ENCODE measurements at regions not wholly inside any gene's neighbourhood (a gene's known extent, or its start where the extent isn't known, plus 50 kb on each side); places are given as distances from the start of the nearest gene placed in this dataset.

GRCh38 chr3:157794771-157795170 lies 291.6 kb upstream of the VEPH1 start:
- ATAC-seq (replicated peaks) (no peak), DNase-seq (no peak)
- Mint-ChIP-seq H3K4me1 (ENCODE audit: low read depth in 2 of 2) (no peaks in the 10 kb centered on the region), H3K27ac (no peak overlapping the region), H3K4me3 (no peak overlapping the region), H3K27me3 (no peaks in the 10 kb centered on the region), H3K9me3 (peaks cover 0 to 3% of the 10 kb centered on the region in 2 donors), H3K36me3 (ENCODE audit: insufficient read depth) (no peaks in the 10 kb centered on the region)

GRCh38 chr3:157793745-157794144 lies 290.5 kb upstream of the VEPH1 start:
- no peaks in the 10 kb centered on the region for H3K27me3 Mint-ChIP-seq
- no peak overlapping the region for H3K4me3 Mint-ChIP-seq
- no peak for DNase-seq
- H3K4me1 Mint-ChIP-seq (ENCODE audit: low read depth in 2 of 2): no peaks in the 10 kb centered on the region
- H3K36me3 Mint-ChIP-seq (ENCODE audit: insufficient read depth): no peaks in the 10 kb centered on the region
- H3K9me3 Mint-ChIP-seq: peaks cover 0 to 1% of the 10 kb centered on the region in 2 donors
- no peak overlapping the region for H3K27ac Mint-ChIP-seq
- no peak for ATAC-seq (replicated peaks)

DNA sequence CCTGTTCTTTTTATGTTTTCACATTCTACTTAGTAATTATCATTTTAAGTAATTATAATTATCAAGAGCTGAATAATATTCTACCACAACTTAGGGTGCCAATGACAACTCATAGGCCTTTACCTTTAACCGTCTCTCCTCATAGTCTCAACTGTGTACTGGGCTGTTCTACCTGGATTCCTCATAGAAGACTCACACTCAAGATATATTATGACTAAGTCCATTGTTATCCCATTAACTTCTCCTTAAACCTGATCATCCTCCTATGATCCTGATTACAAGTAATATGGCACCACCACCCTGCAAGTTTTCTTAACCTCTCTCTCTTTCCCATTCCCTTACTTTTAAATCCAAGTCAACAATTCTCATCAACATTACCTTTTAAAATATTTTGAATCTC lies 285.9 kb upstream of the VEPH1 start:
- H3K9me3 Mint-ChIP-seq: peaks cover 4 to 11% of the 10 kb centered on the region in 2 donors
- no peaks in the 10 kb centered on the region for H3K4me1 Mint-ChIP-seq (ENCODE audit: low read depth in 2 of 2)
- H3K36me3 Mint-ChIP-seq (ENCODE audit: insufficient read depth): no peaks in the 10 kb centered on the region
- H3K27me3 Mint-ChIP-seq: no peaks in the 10 kb centered on the region
- H3K4me3 Mint-ChIP-seq: no peak overlapping the region
- ATAC-seq (replicated peaks): no peak
- H3K27ac Mint-ChIP-seq: no peak overlapping the region
- no peak for DNase-seq

- no peak for DNase-seq
These were observed 283.4 kb upstream of the VEPH1 start for GRCh38 chr3:157786618-157787017.

DNA sequence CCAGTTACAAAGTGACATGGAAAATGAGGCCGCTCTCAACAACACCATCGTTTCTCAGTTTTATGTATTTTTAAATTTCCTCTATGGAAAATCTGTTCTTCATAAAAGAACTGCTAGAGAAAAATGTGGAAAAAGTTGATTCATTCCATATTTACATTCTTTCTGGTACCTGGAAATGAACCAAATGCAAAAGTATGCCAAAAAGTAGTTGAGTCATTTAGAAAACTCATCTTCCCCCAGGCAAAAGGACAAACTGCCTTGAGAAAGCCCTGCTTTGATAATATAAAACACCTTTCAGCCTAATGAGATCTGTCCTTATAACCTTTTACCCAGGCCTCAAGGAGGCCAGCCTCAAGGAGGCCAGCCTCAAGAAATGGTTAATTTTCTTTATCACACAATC lies 283.0 kb upstream of the VEPH1 start:
- no peak overlapping the region for H3K27ac Mint-ChIP-seq
- no peaks in the 10 kb centered on the region for H3K36me3 Mint-ChIP-seq (ENCODE audit: insufficient read depth)
- H3K4me3 Mint-ChIP-seq: no peak overlapping the region
- H3K4me1 Mint-ChIP-seq (ENCODE audit: low read depth in 2 of 2): no peaks in the 10 kb centered on the region
- peaks cover 8 to 11% of the 10 kb centered on the region in 2 donors for H3K9me3 Mint-ChIP-seq
- DNase-seq (no peak), ATAC-seq (replicated peaks) (no peak)
- no peaks in the 10 kb centered on the region for H3K27me3 Mint-ChIP-seq

More at GRCh38 chr3:157786618-157787017, 283.4 kb upstream of the VEPH1 start:
- Mint-ChIP-seq H3K4me3 (no peak overlapping the region), H3K27me3 (no peaks in the 10 kb centered on the region), H3K4me1 (ENCODE audit: low read depth in 2 of 2) (no peaks in the 10 kb centered on the region), H3K9me3 (peaks cover 7 to 11% of the 10 kb centered on the region in 2 donors), H3K36me3 (ENCODE audit: insufficient read depth) (no peaks in the 10 kb centered on the region), H3K27ac (no peak overlapping the region)
- no peak for ATAC-seq (replicated peaks)

GRCh38 chr3:157785102-157785826 lies 282.0 kb upstream of the VEPH1 start:
- Mint-ChIP-seq H3K27ac (no peak overlapping the region), H3K9me3 (peaks cover 8 to 11% of the 10 kb centered on the region in 2 donors), H3K27me3 (no peaks in the 10 kb centered on the region), H3K36me3 (ENCODE audit: insufficient read depth) (no peaks in the 10 kb centered on the region), H3K4me1 (ENCODE audit: low read depth in 2 of 2) (no peaks in the 10 kb centered on the region), H3K4me3 (no peak overlapping the region)
- no peak for DNase-seq
- no peak for ATAC-seq (replicated peaks)

DNA sequence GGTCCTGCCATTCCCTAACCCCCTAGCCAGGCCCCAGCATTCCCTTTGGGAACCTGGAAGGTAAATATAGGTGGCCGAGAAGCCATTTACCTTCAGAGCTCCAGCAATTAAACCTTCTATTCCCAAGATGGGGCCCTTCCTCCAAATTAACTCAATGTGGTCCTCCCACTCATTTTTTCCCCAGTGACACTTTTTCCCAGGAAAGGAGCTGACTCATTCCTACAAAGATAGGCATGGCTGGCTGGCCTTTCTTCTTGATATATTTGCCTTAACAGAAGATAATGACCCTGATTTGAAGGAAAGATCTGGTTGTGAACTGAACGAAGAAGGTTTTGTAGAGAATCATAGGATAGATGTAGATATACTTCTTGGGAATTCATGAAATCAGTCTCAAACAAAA lies 279.0 kb upstream of the VEPH1 start:
- Mint-ChIP-seq H3K27me3 (no peaks in the 10 kb centered on the region), H3K9me3 (peaks cover 4 to 12% of the 10 kb centered on the region in 2 donors), H3K4me1 (ENCODE audit: low read depth in 2 of 2) (no peaks in the 10 kb centered on the region), H3K27ac (no peak overlapping the region), H3K36me3 (ENCODE audit: insufficient read depth) (no peaks in the 10 kb centered on the region), H3K4me3 (no peak overlapping the region)
- no peak for DNase-seq
- no peak for ATAC-seq (replicated peaks)

GRCh38 chr3:157776861-157777260 lies 273.6 kb upstream of the VEPH1 start:
- Mint-ChIP-seq H3K4me3 (no peak overlapping the region), H3K9me3 (peaks cover 1 to 18% of the 10 kb centered on the region in 2 donors), H3K27me3 (no peaks in the 10 kb centered on the region), H3K27ac (no peak overlapping the region), H3K4me1 (ENCODE audit: low read depth in 2 of 2) (no peaks in the 10 kb centered on the region), H3K36me3 (ENCODE audit: insufficient read depth) (no peaks in the 10 kb centered on the region)
- DNase-seq (no peak), ATAC-seq (replicated peaks) (no peak)

DNA sequence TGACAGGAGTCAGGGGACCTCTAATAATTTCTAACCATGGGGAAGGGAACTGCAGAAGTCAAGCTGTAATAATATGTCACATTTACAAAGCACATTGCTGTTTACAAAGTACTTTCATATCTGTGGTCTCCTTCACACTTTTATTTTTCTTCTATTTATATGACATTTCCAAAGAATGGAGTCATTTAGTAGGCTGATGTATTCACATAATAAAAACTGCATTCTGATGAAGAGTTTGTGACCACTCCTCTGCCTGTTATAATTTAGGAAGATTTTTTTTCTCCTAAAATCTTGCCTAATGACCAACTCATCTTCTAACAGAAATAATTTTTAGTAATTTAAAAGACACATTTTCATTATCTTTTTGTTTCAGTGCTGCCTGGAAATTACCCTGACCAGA lies 272.2 kb upstream of the VEPH1 start:
- H3K4me3 Mint-ChIP-seq: no peak overlapping the region
- H3K4me1 Mint-ChIP-seq (ENCODE audit: low read depth in 2 of 2): no peaks in the 10 kb centered on the region
- no peak for ATAC-seq (replicated peaks)
- H3K9me3 Mint-ChIP-seq: peaks cover 0 to 18% of the 10 kb centered on the region in 2 donors
- no peaks in the 10 kb centered on the region for H3K27me3 Mint-ChIP-seq
- H3K36me3 Mint-ChIP-seq (ENCODE audit: insufficient read depth): no peaks in the 10 kb centered on the region
- H3K27ac Mint-ChIP-seq: no peak overlapping the region
- DNase-seq: no peak

GRCh38 chr3:157769378-157769777 lies 266.2 kb upstream of the VEPH1 start:
- Mint-ChIP-seq H3K27me3 (no peaks in the 10 kb centered on the region), H3K4me3 (no peak overlapping the region)

DNA sequence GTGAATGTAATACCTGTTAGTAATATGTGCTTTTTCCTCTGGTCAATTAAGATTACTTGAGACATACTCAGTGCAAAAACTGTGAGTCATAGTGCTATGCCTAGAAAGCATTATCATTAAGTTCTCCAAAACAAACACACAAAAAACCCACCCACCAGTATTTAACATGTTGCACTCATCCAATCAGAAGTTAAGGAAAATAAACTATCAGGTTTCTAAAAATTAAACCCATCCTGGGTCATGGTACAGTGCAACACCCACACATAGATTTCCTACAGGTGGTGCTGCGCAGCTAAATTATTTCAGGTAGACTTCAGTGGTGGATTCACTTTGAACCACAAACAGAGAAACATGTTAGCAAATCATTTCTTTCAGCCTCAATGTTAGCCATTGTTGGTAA lies 264.4 kb upstream of the VEPH1 start:
- H3K4me1 Mint-ChIP-seq (ENCODE audit: low read depth in 2 of 2): no peaks in the 10 kb centered on the region
- H3K4me3 Mint-ChIP-seq: no peak overlapping the region
- H3K9me3 Mint-ChIP-seq: peaks cover 0 to 1% of the 10 kb centered on the region in 2 donors
- ATAC-seq (replicated peaks) (no peak), DNase-seq (no peak)
- H3K36me3 Mint-ChIP-seq (ENCODE audit: insufficient read depth): no peaks in the 10 kb centered on the region
- H3K27ac Mint-ChIP-seq: no peak overlapping the region
- H3K27me3 Mint-ChIP-seq: no peaks in the 10 kb centered on the region

More at GRCh38 chr3:157769378-157769777, 266.2 kb upstream of the VEPH1 start:
- peaks cover under 1 to 1% of the 10 kb centered on the region in 2 donors for H3K9me3 Mint-ChIP-seq
- no peak for DNase-seq
- ATAC-seq (replicated peaks): no peak
- no peak overlapping the region for H3K27ac Mint-ChIP-seq
- no peaks in the 10 kb centered on the region for H3K36me3 Mint-ChIP-seq (ENCODE audit: insufficient read depth)
- no peaks in the 10 kb centered on the region for H3K4me1 Mint-ChIP-seq (ENCODE audit: low read depth in 2 of 2)

DNA sequence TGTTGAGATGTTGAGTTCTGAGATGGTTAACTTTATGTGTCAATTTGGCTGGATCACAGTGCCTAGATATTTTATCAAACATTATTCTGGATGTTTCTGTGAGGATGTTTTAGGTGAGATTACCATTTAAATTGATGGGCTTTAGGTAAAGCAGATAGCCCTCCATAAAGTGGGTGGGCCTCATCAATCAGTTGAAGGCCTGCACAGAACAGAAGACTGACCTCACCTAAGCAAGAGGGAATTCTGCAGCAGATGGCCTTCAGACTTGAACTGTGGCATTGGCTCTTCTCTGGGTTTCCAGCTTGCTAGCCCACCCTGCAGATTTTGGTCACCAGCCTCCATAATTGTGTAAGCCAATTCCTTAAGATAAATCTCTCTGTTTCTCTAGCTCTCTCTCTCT lies 260.4 kb upstream of the VEPH1 start:
- no peaks in the 10 kb centered on the region for H3K36me3 Mint-ChIP-seq (ENCODE audit: insufficient read depth)
- H3K27ac Mint-ChIP-seq: no peak overlapping the region
- DNase-seq (no peak), ATAC-seq (replicated peaks) (no peak)
- H3K27me3 Mint-ChIP-seq: no peaks in the 10 kb centered on the region
- H3K4me1 Mint-ChIP-seq (ENCODE audit: low read depth in 2 of 2): no peaks in the 10 kb centered on the region
- H3K9me3 Mint-ChIP-seq: peaks cover 0 to 1% of the 10 kb centered on the region in 2 donors
- H3K4me3 Mint-ChIP-seq: no peak overlapping the region

GRCh38 chr3:157759311-157759710 lies 256.1 kb upstream of the VEPH1 start:
- no peak for DNase-seq
- H3K36me3 Mint-ChIP-seq (ENCODE audit: insufficient read depth): no peaks in the 10 kb centered on the region
- no peak overlapping the region for H3K4me3 Mint-ChIP-seq
- no peaks in the 10 kb centered on the region for H3K4me1 Mint-ChIP-seq (ENCODE audit: low read depth in 2 of 2)
- no peak overlapping the region for H3K27ac Mint-ChIP-seq
- no peaks in the 10 kb centered on the region for H3K27me3 Mint-ChIP-seq
- ATAC-seq (replicated peaks): no peak
- H3K9me3 Mint-ChIP-seq: no peaks in the 10 kb centered on the region

DNA sequence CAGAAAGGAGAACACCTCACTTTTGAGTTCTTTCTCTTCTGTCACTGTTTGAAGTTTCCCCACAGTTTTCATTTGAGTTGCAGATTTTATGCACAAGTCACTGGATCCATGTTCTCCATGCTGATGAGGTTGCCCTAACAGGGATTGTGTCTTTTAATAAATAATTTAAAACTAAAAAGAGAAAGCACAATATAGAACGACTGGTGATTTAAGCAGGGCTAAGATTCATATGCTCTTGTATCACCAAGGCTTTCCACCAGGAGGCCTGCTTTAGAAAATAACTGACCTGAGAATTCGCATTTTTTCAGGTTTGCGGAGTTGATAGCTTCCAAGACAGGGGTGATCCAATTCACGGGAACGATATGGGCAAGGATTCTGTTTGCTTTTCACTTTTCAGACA lies 252.0 kb upstream of the VEPH1 start:
- H3K27me3 Mint-ChIP-seq: no peaks in the 10 kb centered on the region
- no peak overlapping the region for H3K4me3 Mint-ChIP-seq
- H3K9me3 Mint-ChIP-seq: no peaks in the 10 kb centered on the region
- no peak for DNase-seq
- no peaks in the 10 kb centered on the region for H3K4me1 Mint-ChIP-seq (ENCODE audit: low read depth in 2 of 2)
- H3K36me3 Mint-ChIP-seq (ENCODE audit: insufficient read depth): no peaks in the 10 kb centered on the region
- H3K27ac Mint-ChIP-seq: no peak overlapping the region
- no peak for ATAC-seq (replicated peaks)
